BE2C (cell line): ENCODE measurements at regions not wholly inside any gene's neighbourhood (a gene's known extent, or its start where the extent isn't known, plus 50 kb on each side); places are given as distances from the start of the nearest gene placed in this dataset.

Source experiments
- DNase-seq: peaks from one replicate; pipeline ENCODE4 v3.0.0-alpha.2; 2020
- H3K27me3 ChIP-seq: fragments of 250-450 bp; sonication (Bioruptor Pico); 2 replicates; pipeline ENCODE4 v1.5.1; 2020; ENCODE audit warnings: mild to moderate bottlenecking
- H3K36me3 ChIP-seq: fragments of 250-450 bp; sonication (Bioruptor Pico); 2 replicates; pipeline ENCODE4 v1.5.1; 2020; ENCODE audit warnings: mild to moderate bottlenecking
- H3K4me1 ChIP-seq: fragments of 250-450 bp; sonication (Bioruptor Pico); 2 replicates; pipeline ENCODE4 v1.5.1; 2020
- H3K4me3 ChIP-seq: 2 replicates; pipeline ENCODE4 v1.5.1; 2011; ENCODE audit warnings: low read depth, low read length
- H3K9me3 ChIP-seq: fragments of 250-450 bp; sonication (Bioruptor Pico); 2 replicates; pipeline ENCODE4 v1.5.1; 2020
- TF ChIP-seq, protein P1 (sequence below): IDR thresholded peaks from 2 replicates; pipeline ENCODE4 v1.5.1; 2012; ENCODE audit warnings: mild to moderate bottlenecking, low read depth, low read length

DNA sequence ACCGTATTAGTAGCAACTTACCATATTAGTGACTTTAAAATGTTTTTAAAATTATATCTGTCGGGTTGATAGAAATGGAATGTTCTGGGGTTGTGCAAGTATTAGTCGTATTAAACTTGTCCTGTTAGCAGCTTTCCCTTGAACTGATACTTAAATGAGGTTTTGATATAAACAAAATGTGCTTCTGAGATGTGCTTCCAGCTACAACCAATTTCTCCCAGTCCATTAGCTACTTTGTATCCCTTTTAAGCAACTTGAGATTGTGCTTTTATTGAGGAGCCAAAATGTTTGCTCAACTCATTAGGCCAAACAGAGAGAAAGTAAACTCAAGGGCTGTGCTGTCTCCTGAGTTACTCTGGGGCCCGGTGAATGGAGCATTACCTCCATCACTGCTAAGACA lies 255.0 kb upstream of the RBFOX1 start:
- Histone ChIP-seq H3K9me3 (no peaks in the 10 kb centered on the region), H3K27me3 (no peaks in the 10 kb centered on the region), H3K36me3 (no peaks in the 10 kb centered on the region), H3K4me1 (no peaks in the 10 kb centered on the region), H3K4me3 (no peak overlapping the region)
- no peak for DNase-seq
- TF ChIP-seq, protein P1, sequence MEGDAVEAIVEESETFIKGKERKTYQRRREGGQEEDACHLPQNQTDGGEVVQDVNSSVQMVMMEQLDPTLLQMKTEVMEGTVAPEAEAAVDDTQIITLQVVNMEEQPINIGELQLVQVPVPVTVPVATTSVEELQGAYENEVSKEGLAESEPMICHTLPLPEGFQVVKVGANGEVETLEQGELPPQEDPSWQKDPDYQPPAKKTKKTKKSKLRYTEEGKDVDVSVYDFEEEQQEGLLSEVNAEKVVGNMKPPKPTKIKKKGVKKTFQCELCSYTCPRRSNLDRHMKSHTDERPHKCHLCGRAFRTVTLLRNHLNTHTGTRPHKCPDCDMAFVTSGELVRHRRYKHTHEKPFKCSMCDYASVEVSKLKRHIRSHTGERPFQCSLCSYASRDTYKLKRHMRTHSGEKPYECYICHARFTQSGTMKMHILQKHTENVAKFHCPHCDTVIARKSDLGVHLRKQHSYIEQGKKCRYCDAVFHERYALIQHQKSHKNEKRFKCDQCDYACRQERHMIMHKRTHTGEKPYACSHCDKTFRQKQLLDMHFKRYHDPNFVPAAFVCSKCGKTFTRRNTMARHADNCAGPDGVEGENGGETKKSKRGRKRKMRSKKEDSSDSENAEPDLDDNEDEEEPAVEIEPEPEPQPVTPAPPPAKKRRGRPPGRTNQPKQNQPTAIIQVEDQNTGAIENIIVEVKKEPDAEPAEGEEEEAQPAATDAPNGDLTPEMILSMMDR, result no peak

DNA sequence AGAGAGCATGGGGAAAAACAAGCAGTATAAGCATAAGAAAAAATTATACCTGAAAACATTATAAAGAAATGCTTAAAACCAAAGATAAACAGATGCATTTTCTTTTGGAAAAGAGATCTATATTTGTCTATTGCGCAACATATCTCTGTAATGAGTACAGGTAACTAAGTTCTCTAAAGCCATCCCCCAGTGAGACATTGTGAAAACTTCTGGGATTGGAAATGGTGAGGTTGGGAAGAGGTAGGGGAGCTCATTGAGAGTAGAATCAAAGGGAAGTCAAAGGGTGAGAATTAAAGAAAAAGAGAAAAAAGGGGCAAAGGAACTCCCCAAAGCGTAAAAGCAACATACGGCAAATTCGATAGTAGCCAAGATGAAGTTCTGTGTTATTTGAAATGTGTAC lies 257.9 kb upstream of the RBFOX1 start:
- TF ChIP-seq, protein P1, result no peak
- no peaks in the 10 kb centered on the region for H3K4me1 ChIP-seq
- H3K4me3 ChIP-seq, result no peak overlapping the region
- DNase-seq, result no peak
- H3K9me3 ChIP-seq, result no peaks in the 10 kb centered on the region
- H3K36me3 ChIP-seq, result no peaks in the 10 kb centered on the region
- H3K27me3 ChIP-seq, result no peaks in the 10 kb centered on the region

DNA sequence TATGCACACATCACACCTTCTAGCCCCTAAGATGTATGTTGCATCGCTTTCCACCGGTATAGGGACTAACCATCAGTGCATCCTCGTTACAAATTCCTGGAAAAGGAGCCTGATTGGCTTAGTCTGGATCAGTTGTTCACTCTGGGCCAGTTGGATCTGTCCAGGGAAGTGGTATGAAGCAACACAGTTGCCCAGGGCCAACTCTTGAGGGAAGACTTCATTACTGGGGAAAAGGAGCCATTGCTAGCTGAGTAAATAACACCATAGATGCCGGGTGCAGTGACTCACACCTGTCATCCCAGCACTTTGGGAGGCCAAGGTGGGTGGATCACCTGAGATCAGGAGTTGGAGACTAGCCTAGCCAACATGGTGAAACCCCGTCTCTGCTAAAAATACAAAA lies 275.2 kb upstream of the RBFOX1 start:
- DNase-seq, result no peak
- no peaks in the 10 kb centered on the region for H3K4me1 ChIP-seq
- TF ChIP-seq, protein P1, result no peak
- no peaks in the 10 kb centered on the region for H3K27me3 ChIP-seq
- no peaks in the 10 kb centered on the region; the same call in 1 of the 2 replicates for H3K9me3 ChIP-seq
- H3K36me3 ChIP-seq, result no peaks in the 10 kb centered on the region
- H3K4me3 ChIP-seq, result no peak overlapping the region

DNA sequence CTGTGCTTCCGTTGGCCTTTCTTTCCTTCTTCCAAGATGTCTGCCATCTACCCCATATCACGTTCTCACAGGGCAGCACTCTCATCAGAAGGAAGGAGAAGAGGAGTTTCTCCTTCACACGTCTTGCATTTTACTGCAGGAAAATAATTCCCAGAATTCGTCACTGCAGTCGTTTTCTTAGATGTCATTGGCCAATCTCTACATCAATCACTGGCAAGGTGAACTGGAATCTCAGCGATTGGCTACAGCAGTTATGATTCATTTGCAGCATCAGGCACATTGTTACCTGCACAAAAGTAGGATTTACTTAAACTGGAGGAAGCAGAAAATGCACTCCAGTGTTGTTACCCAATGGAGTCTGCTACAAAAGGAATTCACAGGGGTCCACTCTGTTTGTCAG lies 277.2 kb upstream of the RBFOX1 start:
- no peaks in the 10 kb centered on the region for H3K4me1 ChIP-seq
- H3K4me3 ChIP-seq, result no peak overlapping the region
- H3K36me3 ChIP-seq, result no peaks in the 10 kb centered on the region
- DNase-seq, result no peak
- no peaks in the 10 kb centered on the region for H3K27me3 ChIP-seq
- H3K9me3 ChIP-seq, result no peaks in the 10 kb centered on the region; the same call in 1 of the 2 replicates
- TF ChIP-seq, protein P1, result no peak

DNA sequence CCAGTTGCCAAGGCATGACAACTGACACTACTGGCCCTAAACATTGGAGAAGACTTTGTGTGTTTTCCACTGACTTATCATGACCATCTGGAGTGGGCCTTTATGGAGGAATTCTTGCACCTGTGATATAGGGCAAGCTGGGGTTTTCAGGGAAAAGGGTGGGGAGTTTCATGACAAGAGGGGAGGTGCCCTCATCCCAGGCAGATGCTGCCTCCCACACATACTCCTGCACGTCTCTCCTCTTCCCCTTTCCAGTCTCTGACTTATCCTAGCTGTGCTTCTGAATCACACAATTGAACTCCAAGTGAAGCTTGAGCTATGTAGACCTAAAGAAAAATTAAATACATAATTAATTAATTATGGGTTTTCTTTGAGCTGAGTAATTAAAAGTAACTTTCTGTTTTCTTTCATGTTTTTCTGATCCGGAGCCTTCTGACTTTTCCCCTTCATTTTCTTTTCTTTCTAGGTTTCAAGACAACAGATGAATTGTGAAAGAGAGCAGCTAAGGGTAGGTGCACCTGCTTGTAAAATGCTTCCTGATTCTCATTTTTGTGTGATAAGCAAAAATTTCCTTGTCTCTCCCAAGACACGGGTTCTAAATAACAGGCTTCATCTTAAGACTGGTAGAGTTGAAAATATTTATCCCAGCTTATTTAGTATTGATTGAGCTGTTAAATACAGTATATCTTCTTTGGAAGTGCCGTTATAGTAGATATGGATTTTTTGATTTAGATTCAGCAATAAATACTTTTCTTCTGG lies 280.9 kb upstream of the RBFOX1 start:
- Histone ChIP-seq H3K4me3 (no peak overlapping the region), H3K36me3 (no peaks in the 10 kb centered on the region), H3K27me3 (no peaks in the 10 kb centered on the region), H3K9me3 (no peaks in the 10 kb centered on the region; the same call in 1 of the 2 replicates), H3K4me1 (no peaks in the 10 kb centered on the region)
- TF ChIP-seq, protein P1, result no peak
- DNase-seq, result no peak

DNA sequence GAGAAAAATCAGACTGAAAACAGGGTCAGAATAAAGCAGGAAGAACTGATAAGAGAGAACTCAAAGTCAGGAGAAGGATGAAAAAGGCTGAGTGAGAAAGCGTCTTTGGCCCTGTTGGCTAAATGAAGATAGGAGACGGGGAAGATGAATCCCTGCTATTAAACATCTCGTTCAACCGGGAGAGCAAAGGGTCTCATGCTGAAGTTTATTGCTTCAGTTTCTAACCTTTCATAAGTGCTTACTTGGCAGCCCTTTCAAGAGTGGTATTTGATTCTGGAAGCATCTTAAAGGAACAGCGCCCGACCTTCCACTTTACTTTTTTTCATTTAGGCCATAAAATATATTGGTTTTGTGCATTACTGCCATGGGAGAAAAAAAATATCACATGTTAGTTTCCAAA lies 288.3 kb upstream of the RBFOX1 start:
- H3K36me3 ChIP-seq, result no peaks in the 10 kb centered on the region
- no peak overlapping the region for H3K4me3 ChIP-seq
- H3K27me3 ChIP-seq, result no peaks in the 10 kb centered on the region
- TF ChIP-seq, protein P1, result no peak
- H3K9me3 ChIP-seq, result no peaks in the 10 kb centered on the region; the same call in 1 of the 2 replicates
- no peaks in the 10 kb centered on the region for H3K4me1 ChIP-seq
- DNase-seq, result no peak
